Gastrocnemius medialis (tissue), 4 donors: ENCODE measurements at regions not wholly inside any gene's neighbourhood (a gene's known extent, or its start where the extent isn't known, plus 50 kb on each side); places are given as distances from the start of the nearest gene placed in this dataset.

Experiments
- ATAC-seq, 2 donors: fragments of 150-250 bp; one replicate each; pipeline ENCODE4 v1.9.1; 2016
- DNase-seq, 2 donors: peaks; one replicate each; pipeline ENCODE4 v3.0.0-alpha.2; 2019
- H3K27ac ChIP-seq, 4 donors: fragments of 200-600 bp; sonication (generic); 1 replicate in 1 of 4; 2 replicates in 3 of 4; pipeline ENCODE4 v1.5.1; 2016 to 2018; ENCODE audit warnings: mild to moderate bottlenecking in 2 of 4, moderate library complexity in 1 of 4
- H3K27me3 ChIP-seq, 3 donors: fragments of 200-600 bp; sonication (generic) in 2 of 3; 1 replicate in 1 of 3; 2 replicates in 2 of 3; pipeline versions ENCODE4 v1.5.1 to v1.6.0; 2016 to 2019; ENCODE audit warnings: mild to moderate bottlenecking in 1 of 3, moderate library complexity in 1 of 3
- H3K36me3 ChIP-seq, 2 donors: fragments of 200-600 bp; sonication (generic) in 1 of 2; one replicate each; pipeline ENCODE4 v1.5.1; 2017 to 2018
- H3K4me1 ChIP-seq, 2 donors: fragments of 200-600 bp; sonication (generic) in 1 of 2; one replicate each; pipeline ENCODE4 v1.5.1; 2016 to 2017; ENCODE audit warnings: mild to moderate bottlenecking in 2 of 2
- H3K4me3 ChIP-seq, 4 donors: fragments of 200-600 bp; sonication (generic) in 3 of 4; 1 replicate in 1 of 4; 2 replicates in 3 of 4; pipeline ENCODE4 v1.5.1; 2016 to 2019; ENCODE audit warnings: mild to moderate bottlenecking in 2 of 4
- H3K9me3 ChIP-seq, 3 donors: fragments of 200-600 bp; sonication (generic) in 2 of 3; 1 replicate in 1 of 3; 2 replicates in 2 of 3; pipeline ENCODE4 v1.5.1; 2016 to 2019
- CTCF ChIP-seq, 5 experiments: fragments of 450-650 bp in 3 of 5; fragments of 200-600 bp in 2 of 5; sonication (generic) in 2 of 5; IDR thresholded peaks in 4 of 5; conservative IDR thresholded peaks in 1 of 5; 1 replicate in 4 of 5; 2 replicates in 1 of 5; pipeline ENCODE4 v1.5.1; 2016 to 2019; ENCODE audit warnings: antibody characterized with exemption in 5 of 5, mild to moderate bottlenecking in 3 of 5, moderate library complexity in 3 of 5
- POLR2A ChIP-seq, 2 donors: fragments of 450-650 bp; IDR thresholded peaks; one replicate each; pipeline ENCODE4 v1.6.1; 2017; ENCODE audit warnings: antibody characterized with exemption in 2 of 2, mild to moderate bottlenecking in 2 of 2, moderate library complexity in 2 of 2
- in situ Hi-C, 4 donors: fragments of 200-750 bp; cut with MboI; loops; one replicate each; pipeline versions ENCODE4 v1.15.0 to v1.8.0; 2017; ENCODE audit warnings: low sequenced_read_pairs in 4 of 4
- intact Hi-C: fragments of 100-400 bp; cut with DNase I; formaldehyde crosslinking; loops from one replicate; pipeline ENCODE4 v1.15.1; 2023; ENCODE audit warnings: low total_unique reads

- H3K4me3 ChIP-seq = no peak overlapping the region
- TF ChIP-seq POLR2A (IDR thresholded peaks at IDR 0.05) (no peak), CTCF (IDR thresholded peaks at IDR 0.05 in 4 of 5, conservative IDR thresholded peaks at IDR 0.05 in 1 of 5) (no peak)
- H3K9me3 ChIP-seq = no peaks in the 10 kb centered on the region
- DNase-seq (no peak), ATAC-seq (no peak)
- intact Hi-C loops (no loop called here), in situ Hi-C loops (no loop called here)
- H3K4me1 ChIP-seq = no peaks in the 10 kb centered on the region
- H3K36me3 ChIP-seq = no peaks in the 10 kb centered on the region
- H3K27ac ChIP-seq = no peak overlapping the region
- H3K27me3 ChIP-seq = peaks cover 0 to 2% (median 0%) of the 10 kb centered on the region in 3 donors
Observed at GRCh38 chr20:24273251-24273650, 196.2 kb upstream of the SYNDIG1 start.

- no peak for TF ChIP-seq POLR2A (IDR thresholded peaks at IDR 0.05)
- no peak for TF ChIP-seq CTCF (IDR thresholded peaks at IDR 0.05 in 4 of 5, conservative IDR thresholded peaks at IDR 0.05 in 1 of 5)
- no peaks in the 10 kb centered on the region for H3K27me3 ChIP-seq
- ATAC-seq (no peak), DNase-seq (no peak)
- no peaks in the 10 kb centered on the region for H3K9me3 ChIP-seq
- H3K4me1 ChIP-seq = no peaks in the 10 kb centered on the region
- intact Hi-C loops = no loop called here
- in situ Hi-C loops = no loop called here
- no peak overlapping the region for H3K27ac ChIP-seq
- H3K4me3 ChIP-seq = no peak overlapping the region
- no peaks in the 10 kb centered on the region for H3K36me3 ChIP-seq
Observed at GRCh38 chr20:24261351-24261750, 208.1 kb upstream of the SYNDIG1 start.

- DNase-seq (no peak), ATAC-seq (no peak)
- H3K9me3 ChIP-seq = no peaks in the 10 kb centered on the region
- in situ Hi-C loops (no loop called here), intact Hi-C loops (no loop called here)
- H3K27me3 ChIP-seq = no peaks in the 10 kb centered on the region
- no peak overlapping the region for H3K4me3 ChIP-seq
- no peak overlapping the region for H3K27ac ChIP-seq
- H3K36me3 ChIP-seq = no peaks in the 10 kb centered on the region
- H3K4me1 ChIP-seq = no peaks in the 10 kb centered on the region
- TF ChIP-seq CTCF (IDR thresholded peaks at IDR 0.05 in 4 of 5, conservative IDR thresholded peaks at IDR 0.05 in 1 of 5) = no peak
- no peak for TF ChIP-seq POLR2A (IDR thresholded peaks at IDR 0.05)
Observed at GRCh38 chr20:24257171-24257570, 212.3 kb upstream of the SYNDIG1 start.

- ATAC-seq (no peak), DNase-seq (no peak)
- no peak overlapping the region for H3K27ac ChIP-seq
- H3K4me1 ChIP-seq = no peaks in the 10 kb centered on the region
- intact Hi-C loops = no loop called here
- H3K36me3 ChIP-seq = no peaks in the 10 kb centered on the region
- H3K27me3 ChIP-seq = no peaks in the 10 kb centered on the region
- H3K9me3 ChIP-seq = no peaks in the 10 kb centered on the region
- TF ChIP-seq CTCF (IDR thresholded peaks at IDR 0.05 in 4 of 5, conservative IDR thresholded peaks at IDR 0.05 in 1 of 5) (no peak), POLR2A (IDR thresholded peaks at IDR 0.05) (no peak)
- in situ Hi-C loops = no loop called here
- no peak overlapping the region for H3K4me3 ChIP-seq
Observed at GRCh38 chr20:24256307-24256706, 213.1 kb upstream of the SYNDIG1 start.

GRCh38 chr20:24254480-24254879 is 214.9 kb upstream of the SYNDIG1 start:
- Histone ChIP-seq H3K27ac (no peak overlapping the region), H3K4me3 (no peak overlapping the region), H3K9me3 (no peaks in the 10 kb centered on the region), H3K27me3 (no peaks in the 10 kb centered on the region), H3K36me3 (no peaks in the 10 kb centered on the region), H3K4me1 (no peaks in the 10 kb centered on the region)
- intact Hi-C loops (no loop called here), in situ Hi-C loops (no loop called here)
- ATAC-seq (no peak), DNase-seq (no peak)
- no peak for TF ChIP-seq CTCF (IDR thresholded peaks at IDR 0.05 in 4 of 5, conservative IDR thresholded peaks at IDR 0.05 in 1 of 5)
- TF ChIP-seq POLR2A (IDR thresholded peaks at IDR 0.05) = no peak
